ENCODE measurements at regions not wholly inside any gene's neighbourhood (a gene's known extent, or its start where the extent isn't known, plus 50 kb on each side); places are given as distances from the start of the nearest gene placed in this dataset.

GRCh38 chr11:37411289-37411688 lies 813.3 kb upstream of the RAG2 start:
- no peak for DNase-seq (ENCODE audit: insufficient read length, low spot score)
- FAIRE-seq = no peak

GRCh38 chr11:37409124-37409523 lies 811.1 kb upstream of the RAG2 start:
- no peak for DNase-seq (ENCODE audit: insufficient read length, low spot score)
- no peak for FAIRE-seq

- DNase-seq (ENCODE audit: insufficient read length, low spot score) (no peak), FAIRE-seq (no peak)
These were observed 809.4 kb upstream of the RAG2 start for GRCh38 chr11:37407461-37407860.

- DNase-seq (ENCODE audit: insufficient read length, low spot score) (no peak), FAIRE-seq (no peak)
These were observed 808.6 kb upstream of the RAG2 start for GRCh38 chr11:37406651-37407050.

- DNase-seq (ENCODE audit: insufficient read length, low spot score) = no peak
- no peak for FAIRE-seq
These were observed 806.2 kb upstream of the RAG2 start for GRCh38 chr11:37404231-37404630.

GRCh38 chr11:37402663-37403062 lies 804.6 kb upstream of the RAG2 start:
- FAIRE-seq = no peak
- no peak for DNase-seq (ENCODE audit: insufficient read length, low spot score)

GRCh38 chr11:37394236-37394870 lies 796.3 kb upstream of the RAG2 start:
- FAIRE-seq (no peak), DNase-seq (ENCODE audit: insufficient read length, low spot score) (no peak)

GRCh38 chr11:37391615-37392014 lies 793.6 kb upstream of the RAG2 start:
- DNase-seq (ENCODE audit: insufficient read length, low spot score) = no peak
- no peak for FAIRE-seq

GRCh38 chr11:37390576-37391083 lies 792.6 kb upstream of the RAG2 start:
- no peak for DNase-seq (ENCODE audit: insufficient read length, low spot score)
- no peak for FAIRE-seq

GRCh38 chr11:37378958-37379357 lies 780.9 kb upstream of the RAG2 start:
- DNase-seq (ENCODE audit: insufficient read length, low spot score) = no peak
- no peak for FAIRE-seq

GRCh38 chr11:37372667-37373066 lies 774.6 kb upstream of the RAG2 start:
- FAIRE-seq (no peak), DNase-seq (ENCODE audit: insufficient read length, low spot score) (no peak)

GRCh38 chr11:37371346-37371970 lies 773.4 kb upstream of the RAG2 start:
- no peak for DNase-seq (ENCODE audit: insufficient read length, low spot score)
- FAIRE-seq = no peak

GRCh38 chr11:37370817-37371216 lies 772.8 kb upstream of the RAG2 start:
- no peak for DNase-seq (ENCODE audit: insufficient read length, low spot score)

GRCh38 chr11:37364246-37364839 lies 766.3 kb upstream of the RAG2 start:
- FAIRE-seq = no peak
- no peak for DNase-seq (ENCODE audit: insufficient read length, low spot score)

More at GRCh38 chr11:37370817-37371216, 772.8 kb upstream of the RAG2 start:
- FAIRE-seq = no peak

GRCh38 chr11:37353192-37353591 lies 755.2 kb upstream of the RAG2 start:
- DNase-seq (ENCODE audit: insufficient read length, low spot score) (no peak), FAIRE-seq (no peak)

- DNase-seq (ENCODE audit: insufficient read length, low spot score) (no peak), FAIRE-seq (no peak)
These were observed 754.4 kb upstream of the RAG2 start for GRCh38 chr11:37352485-37352884.

GRCh38 chr11:37343290-37343689 lies 745.3 kb upstream of the RAG2 start:
- DNase-seq (ENCODE audit: insufficient read length, low spot score) (no peak), FAIRE-seq (no peak)

- DNase-seq (ENCODE audit: insufficient read length, low spot score) = no peak
- FAIRE-seq = no peak
These were observed 738.4 kb upstream of the RAG2 start for GRCh38 chr11:37336401-37336800.

GRCh38 chr11:37333345-37333744 lies 735.3 kb upstream of the RAG2 start:
- FAIRE-seq (no peak), DNase-seq (ENCODE audit: insufficient read length, low spot score) (no peak)

- no peak for FAIRE-seq
- no peak for DNase-seq (ENCODE audit: insufficient read length, low spot score)
These were observed 725.8 kb upstream of the RAG2 start for GRCh38 chr11:37323843-37324242.

- DNase-seq (ENCODE audit: insufficient read length, low spot score) (no peak), FAIRE-seq (no peak)
These were observed 724.5 kb upstream of the RAG2 start for GRCh38 chr11:37322333-37323194.
